Sigmoid colon (tissue), 3 donors: ENCODE measurements at regions not wholly inside any gene's neighbourhood (a gene's known extent, or its start where the extent isn't known, plus 50 kb on each side); places are given as distances from the start of the nearest gene placed in this dataset.

Source experiments
- POLR2A ChIP-seq, 2 donors: fragments of 450-650 bp; IDR thresholded peaks; one replicate each; pipeline ENCODE4 v1.6.1; 2016; ENCODE audit warnings: antibody characterized with exemption in 2 of 2, mild to moderate bottlenecking in 2 of 2, moderate library complexity in 2 of 2
- TF ChIP-seq, protein P1 (sequence below), 4 experiments: fragments of 450-650 bp in 3 of 4; fragments of 200-600 bp in 1 of 4; IDR thresholded peaks; one replicate each; pipeline ENCODE4 v1.5.1; 2016 to 2019; ENCODE audit warnings: antibody characterized with exemption in 4 of 4, mild to moderate bottlenecking in 3 of 4, moderate library complexity in 2 of 4

DNA sequence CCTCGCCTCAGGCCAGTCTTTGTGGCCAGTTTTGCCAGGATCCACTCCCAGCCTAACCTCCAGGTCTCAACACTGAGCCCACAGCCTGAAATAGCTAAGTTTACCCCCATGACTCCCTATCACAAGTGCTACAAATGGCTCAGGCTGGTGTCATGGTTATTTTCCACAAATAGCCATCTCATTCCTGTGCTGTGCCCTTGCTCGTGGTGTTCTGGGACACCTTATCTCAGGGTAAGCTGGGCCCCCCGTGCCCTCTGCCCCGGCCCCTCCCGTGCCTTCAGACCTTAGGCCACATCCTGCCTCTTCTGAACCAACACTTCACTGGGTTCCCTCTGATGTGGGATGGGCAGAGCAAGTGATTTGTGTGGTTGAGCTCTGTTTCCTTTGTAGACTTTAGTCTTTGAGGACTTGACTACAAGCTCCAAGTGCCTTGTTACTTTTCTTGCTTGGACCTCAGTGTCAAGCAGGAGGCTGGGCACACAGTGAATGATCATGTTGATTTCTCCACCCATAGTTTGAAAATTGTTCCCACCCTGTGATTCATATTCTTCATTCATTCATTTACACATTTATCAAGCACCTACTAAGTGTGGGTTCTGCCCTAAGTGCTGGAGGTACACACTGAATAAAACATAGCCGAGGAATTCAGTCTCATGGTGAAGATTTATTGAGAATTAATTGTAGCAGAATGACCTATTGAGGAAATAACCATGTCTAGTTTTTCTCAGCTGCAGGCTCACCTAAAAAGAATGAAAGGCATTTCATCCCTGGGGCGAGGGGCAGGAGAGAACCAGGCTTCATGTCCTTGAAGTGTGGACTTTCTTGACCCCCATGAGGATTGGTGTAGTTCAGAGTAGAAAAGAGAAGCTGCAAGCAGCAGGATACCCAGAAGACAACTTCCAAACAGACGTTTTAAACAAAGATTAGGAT lies 84.5 kb upstream of the CTNNA1 start:
- TF ChIP-seq POLR2A (IDR thresholded peaks at IDR 0.05) = no peak
- TF ChIP-seq, protein P1, sequence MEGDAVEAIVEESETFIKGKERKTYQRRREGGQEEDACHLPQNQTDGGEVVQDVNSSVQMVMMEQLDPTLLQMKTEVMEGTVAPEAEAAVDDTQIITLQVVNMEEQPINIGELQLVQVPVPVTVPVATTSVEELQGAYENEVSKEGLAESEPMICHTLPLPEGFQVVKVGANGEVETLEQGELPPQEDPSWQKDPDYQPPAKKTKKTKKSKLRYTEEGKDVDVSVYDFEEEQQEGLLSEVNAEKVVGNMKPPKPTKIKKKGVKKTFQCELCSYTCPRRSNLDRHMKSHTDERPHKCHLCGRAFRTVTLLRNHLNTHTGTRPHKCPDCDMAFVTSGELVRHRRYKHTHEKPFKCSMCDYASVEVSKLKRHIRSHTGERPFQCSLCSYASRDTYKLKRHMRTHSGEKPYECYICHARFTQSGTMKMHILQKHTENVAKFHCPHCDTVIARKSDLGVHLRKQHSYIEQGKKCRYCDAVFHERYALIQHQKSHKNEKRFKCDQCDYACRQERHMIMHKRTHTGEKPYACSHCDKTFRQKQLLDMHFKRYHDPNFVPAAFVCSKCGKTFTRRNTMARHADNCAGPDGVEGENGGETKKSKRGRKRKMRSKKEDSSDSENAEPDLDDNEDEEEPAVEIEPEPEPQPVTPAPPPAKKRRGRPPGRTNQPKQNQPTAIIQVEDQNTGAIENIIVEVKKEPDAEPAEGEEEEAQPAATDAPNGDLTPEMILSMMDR (IDR thresholded peaks at IDR 0.05) = no peak
